ENCODE measurements at regions not wholly inside any gene's neighbourhood (a gene's known extent, or its start where the extent isn't known, plus 50 kb on each side); places are given as distances from the start of the nearest gene placed in this dataset.

DNA sequence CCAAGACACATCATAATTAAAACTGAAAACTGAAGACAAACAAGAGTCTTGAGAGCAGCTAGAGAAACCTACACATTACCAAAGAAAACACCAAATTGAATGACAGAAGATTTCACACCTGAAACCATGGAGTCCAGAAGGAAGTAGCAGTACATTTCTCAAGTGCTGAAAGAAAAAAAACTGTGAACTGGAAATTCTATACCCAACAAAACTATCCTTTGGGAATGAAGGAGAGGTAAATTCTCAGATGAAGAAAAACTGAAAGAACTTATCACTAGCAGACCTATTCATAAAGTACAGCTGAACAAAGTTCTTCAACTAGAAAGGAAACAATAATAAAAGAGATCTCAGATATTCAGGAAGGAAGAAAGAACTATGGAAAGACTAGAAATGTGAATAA lies 198.7 kb upstream of the ZNF507 start:
- DNase-seq, result no peak

DNA sequence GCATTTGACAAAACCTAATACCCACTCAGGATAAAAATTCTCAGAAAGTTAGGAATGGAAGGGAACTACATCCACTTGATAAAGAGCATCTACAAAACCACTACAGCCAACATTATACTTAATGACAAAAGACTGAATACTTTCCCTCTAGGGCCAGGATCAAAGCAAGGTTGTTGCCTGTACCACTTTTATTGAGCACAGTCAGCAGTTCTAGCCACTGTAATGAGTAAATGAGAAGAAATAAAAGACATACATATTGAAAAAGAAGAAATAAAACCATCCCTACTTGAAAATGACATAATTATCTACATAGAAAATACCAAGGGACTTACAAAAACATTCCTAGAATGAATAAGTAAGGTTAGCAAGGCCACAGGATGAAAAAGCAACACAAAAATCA lies 194.8 kb upstream of the ZNF507 start:
- no peak for DNase-seq

DNA sequence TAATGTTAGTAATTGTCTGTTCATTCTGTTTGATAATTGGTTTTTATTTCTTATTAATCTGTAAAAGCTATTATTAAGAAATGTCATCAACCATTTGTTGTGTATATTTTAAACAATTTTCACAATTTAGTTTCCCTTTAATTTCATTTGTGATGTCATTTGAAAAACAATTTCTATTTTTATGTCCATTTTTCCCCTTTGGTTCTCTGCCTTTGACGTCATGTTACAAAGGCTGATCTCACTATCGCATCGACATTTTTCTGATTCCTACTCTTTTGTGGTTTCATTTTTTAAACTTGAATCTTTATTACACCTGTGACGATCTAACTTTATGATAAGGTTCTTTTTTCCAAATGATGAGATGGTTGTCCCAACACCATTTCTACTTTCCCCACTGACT lies 191.0 kb upstream of the ZNF507 start:
- DNase-seq, result no peak

DNA sequence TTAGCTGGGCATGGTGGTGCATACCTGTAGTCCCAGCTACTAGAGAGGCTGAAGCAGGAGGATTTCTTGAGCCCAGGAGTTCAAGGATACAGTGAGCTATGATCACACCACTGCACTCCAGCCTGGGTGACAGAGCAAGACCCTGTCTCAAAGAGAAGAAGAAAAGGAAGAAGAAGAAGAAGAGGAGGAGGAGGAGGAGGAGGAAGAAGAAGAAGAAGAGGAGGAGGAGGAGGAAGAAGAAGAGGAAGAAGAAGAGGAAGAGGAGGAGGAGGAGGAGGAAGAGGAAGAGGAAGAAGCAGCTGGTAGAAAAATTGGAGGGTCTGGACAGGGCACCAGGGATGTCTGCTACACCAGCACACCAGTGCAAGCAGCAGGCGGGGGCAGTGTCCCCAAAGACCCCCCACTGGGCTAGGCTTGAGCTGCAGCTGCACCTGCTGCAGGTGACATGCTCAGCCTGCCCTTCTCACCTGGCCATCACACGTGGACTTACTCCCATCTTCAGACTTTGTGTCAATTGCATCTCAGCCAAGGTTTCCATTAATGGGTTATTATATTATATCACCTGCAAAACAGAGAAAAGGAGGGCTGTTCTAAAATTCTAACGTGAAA lies 180.9 kb upstream of the ZNF507 start:
- no peak for DNase-seq

DNA sequence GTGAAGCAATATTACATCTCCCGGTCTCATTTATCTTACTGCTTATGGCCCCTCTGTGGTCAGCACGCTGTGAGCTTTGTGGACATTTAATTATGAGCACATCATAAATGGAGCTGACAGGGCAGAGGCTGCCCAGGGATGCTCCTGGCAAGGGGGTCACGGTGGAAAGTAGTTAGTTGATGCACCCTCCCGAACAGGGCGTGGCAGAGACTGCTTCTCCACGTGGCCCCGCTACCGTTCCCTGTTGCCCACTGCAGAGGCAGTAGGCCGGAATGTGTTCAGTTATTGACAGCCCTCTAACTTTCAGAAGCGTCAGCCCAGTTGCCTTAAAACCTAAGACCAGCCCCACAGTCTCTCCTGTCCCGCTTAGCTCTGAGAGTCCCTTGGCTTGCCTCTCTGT lies 180.3 kb upstream of the ZNF507 start:
- DNase-seq, result no peak

DNA sequence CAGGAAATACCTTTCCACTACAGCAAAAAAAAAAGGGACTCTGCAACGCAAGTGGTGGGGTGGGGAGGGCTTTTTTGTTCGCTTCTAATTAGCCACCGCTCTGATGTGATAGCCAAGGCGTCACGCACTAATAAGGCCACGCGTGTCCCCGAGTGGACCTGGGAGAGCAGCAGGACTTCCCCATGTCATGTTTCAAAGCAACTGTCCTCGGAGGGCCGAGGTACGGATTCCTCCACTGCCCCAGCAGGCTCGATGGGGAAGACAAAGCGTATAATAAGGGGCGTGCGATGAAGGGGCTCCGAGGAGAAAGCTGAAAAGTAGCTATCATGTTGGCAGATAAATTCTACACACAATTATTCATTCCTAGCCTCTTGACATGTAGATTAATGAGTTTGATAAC lies 179.7 kb upstream of the ZNF507 start:
- no peak for DNase-seq

DNA sequence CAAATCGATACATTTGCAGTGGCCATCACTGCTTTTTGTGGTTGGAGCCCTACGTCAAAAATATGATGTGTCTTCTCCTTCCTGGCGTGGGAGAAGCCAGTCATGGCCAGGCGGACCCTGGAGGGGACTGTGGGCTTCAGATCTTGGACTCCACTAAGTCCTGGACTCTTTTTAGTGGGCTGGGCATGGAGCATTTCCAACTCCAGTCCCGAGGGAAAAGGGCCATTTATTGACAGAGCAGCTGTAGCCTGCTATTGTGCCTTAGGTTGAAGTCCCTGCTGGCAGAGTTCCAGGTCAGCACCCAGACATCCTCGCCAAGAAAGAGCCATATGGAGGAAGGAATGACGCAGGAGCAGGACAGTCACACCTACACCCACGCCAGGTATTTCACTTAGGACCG lies 179.2 kb upstream of the ZNF507 start:
- DNase-seq, result no peak

DNA sequence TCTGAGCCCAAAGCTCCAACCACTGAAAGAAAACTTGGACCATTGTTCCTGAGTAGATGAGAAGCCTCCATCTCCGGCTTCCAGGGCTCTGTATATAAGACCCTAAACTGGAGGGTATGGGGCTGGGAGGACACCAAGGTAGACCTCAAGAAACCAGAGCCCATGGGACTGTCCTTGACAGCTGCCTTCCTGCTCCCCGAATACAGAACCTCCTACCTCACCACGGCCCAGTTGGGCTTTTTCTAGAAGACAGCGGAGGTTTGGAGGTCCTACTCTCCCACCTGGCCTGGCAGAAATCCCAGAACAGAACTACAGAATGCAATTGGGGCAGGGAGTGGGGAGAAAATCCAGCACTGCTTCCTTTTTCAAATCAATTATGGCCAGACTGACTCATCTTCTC lies 177.3 kb upstream of the ZNF507 start:
- no peak for DNase-seq

DNA sequence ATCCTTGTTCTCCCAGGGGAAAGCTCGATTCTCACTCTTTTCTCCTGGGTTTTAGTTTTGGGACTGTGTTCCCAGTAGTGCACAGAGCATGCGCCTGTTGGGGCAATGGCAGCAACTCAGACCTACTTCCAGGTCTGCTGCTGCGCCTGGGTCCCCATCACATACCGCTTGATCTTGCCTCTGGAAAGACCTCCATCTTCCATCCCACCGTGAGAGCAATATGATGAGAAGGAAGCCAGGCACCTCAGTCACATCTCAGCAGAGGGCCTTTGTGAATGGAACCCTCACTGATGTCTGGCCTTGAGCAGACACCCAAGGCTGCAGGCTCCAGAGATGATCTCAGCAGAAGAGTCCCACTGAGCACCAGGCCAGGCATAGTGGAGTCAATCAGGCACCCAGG lies 176.8 kb upstream of the ZNF507 start:
- no peak for DNase-seq

DNA sequence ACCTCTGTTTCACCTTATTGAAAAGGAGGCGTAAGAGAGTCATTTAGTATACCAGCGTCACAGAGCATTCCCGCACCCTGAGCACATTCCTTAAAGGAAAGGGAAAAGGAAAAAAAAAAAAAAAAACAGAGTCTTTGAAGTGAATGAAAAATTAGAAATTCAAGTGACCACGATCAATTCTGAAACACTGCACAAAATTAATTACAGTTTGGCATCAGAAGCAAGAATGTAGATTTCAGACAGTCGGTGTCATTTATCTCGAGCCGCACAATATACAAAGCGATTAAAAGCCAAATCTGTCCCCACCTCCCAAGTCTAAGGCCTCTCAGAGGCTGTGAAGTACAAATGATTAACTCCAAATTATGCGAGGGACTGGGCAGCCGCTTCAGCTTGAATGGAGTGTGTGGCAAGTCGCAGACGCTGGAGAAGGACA lies 173.7 kb upstream of the ZNF507 start:
- no peak for DNase-seq

DNA sequence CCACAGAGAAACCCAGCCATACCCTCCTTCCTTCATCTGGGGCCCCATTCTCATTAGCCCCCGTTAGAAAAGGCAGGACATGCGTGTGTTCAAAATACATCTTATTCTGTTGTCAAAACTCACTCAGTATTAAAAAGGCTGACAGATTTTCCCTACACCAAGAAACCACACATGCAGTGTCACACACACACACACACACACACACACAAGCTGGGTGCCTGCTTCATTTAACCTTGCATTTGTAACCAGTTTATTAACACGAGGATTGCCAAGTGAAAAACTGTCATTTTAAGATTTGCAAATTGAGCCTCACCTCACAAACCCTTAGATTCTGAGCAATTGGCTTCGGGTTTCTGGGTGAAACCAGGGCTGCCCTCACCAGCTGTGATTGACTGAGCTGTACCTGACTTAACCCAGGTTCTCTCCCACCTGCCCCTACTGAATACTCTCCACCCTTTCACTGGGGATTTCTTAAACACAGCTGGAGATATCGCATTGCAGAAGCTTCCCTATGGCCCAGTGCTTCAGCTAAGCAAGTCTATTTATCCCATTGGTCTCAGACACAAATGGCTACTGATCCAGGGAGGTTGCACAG lies 172.7 kb upstream of the ZNF507 start:
- DNase-seq, result no peak

DNA sequence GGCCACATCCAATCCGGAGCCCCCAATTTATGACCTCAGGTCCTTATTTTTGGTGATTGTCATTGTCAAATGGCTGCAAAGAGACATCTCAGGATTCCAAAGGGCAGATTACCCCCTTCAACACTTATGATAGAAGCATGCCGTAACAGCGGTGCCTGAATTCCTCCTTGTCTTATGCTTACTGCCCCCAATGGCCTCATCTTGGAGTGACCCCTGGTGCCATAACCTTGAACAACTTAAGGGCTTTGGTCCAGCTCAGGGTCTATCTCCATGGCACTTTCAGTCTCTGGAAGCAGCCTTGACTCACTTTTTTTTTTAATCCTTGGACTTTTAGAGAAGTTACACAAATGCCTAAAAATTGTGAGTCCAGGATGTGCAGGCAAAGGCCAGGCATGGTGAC lies 171.6 kb upstream of the ZNF507 start:
- DNase-seq, result no peak

DNA sequence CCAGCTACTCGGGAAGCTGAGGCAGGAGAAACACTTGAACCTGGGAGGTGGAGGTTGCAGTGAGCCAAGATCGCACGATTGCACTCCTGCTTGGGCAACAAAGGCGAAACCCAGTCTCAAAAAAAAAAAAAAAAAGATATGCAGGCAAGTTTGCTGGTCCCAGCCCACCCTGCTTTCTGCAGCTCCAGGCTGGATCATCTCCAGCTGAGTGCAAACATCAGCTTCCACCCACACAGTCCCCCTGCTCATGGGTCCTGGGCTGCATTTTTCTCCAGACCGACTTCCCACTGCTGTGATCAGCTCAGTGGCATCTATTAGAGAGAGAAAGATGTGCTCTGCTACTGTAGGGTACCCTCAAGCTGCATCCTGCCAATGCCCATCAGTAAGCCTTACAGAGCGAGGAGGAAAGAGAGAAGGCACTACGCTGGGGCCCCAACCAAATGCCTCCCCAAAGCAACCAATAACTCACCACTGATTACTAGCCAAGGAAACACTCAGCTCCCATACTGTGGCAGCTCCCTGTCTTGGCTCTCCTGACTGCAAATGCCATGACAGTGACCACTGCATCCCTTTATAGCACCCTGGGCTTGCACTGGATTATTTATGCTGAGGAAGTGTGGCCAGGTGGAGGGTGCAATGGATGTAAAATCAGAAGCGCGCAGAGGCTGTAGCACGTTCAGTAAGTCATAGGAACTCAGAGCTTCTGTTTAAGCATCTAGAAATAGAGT lies 170.9 kb upstream of the ZNF507 start:
- no peak for DNase-seq

DNA sequence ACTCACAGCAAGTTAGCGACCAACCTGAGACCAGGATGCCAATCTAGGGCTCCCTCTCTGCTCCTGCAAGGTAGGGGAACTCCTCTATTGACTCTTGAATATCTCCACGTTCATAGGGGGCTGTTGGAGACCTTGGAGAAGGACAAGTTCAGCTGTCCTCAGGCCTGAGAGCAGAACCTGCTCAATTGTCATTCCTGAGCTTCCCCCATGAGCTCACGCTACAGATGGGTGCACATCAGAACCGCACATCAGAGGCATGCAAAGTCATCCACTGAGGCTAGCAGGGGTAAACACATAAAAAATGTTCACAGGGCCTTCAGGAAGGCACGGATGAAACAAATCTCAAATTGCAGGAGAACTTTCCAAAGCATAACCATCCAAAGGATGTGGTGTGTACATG lies 168.8 kb upstream of the ZNF507 start:
- DNase-seq, result no peak

DNA sequence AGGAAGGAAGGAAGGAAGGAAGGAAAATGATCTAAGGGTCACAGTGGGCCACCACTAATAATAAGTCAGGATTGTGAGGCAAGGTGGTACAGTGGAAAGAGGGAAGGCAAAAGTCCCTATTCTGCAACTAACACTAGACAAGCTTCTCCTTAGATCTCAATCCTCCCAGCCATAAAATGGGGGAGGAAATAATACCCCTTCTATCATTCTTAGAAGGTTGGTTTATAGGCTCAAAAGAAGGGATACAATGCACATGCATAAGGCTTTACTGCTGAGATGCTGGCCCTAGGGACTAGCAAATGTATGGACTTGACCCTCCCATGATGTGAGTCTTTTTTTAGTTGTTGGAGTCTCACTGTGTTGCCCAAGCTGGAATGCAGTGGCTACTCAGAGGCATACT lies 167.7 kb upstream of the ZNF507 start:
- DNase-seq, result no peak

DNA sequence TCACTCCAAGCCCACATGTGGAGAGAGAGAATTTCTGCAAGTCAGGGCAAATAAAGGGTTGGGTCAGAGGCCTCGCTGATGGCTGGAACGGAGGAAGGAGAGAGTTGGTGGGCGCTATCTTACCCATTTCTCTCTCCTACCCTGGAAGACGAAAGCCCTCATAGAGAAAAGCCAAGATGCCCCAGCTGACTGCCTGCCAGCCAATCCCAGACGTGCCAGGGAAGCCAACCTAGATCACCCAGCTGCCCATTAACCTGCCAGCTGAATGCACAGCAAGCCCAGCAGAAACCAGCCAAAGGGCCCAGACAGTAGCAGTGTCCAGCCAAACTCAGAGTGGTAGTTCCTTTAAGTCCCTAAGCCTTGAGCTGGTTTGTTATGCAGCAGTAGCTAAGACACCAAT lies 167.0 kb upstream of the ZNF507 start:
- no peak for DNase-seq

DNA sequence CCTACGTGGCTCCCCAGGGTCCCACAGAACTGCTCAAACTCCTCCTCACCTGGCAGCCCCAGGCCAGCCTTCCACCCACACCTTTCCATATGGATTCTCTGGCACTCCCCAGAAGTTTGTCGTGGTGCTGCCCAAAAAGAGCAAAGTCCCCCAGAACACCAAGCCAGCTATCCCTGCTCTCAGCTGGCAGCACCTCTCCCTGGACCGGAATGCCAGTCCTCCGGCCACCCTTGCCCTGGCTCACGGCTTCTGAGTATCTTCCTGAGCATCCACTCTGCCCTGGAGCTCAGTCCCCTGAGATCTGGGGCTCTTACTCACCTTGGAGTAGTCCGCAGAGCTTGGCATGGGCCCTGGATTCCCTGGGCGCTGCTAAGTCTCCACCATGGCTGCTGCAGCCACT lies 166.5 kb upstream of the ZNF507 start:
- no peak for DNase-seq

DNA sequence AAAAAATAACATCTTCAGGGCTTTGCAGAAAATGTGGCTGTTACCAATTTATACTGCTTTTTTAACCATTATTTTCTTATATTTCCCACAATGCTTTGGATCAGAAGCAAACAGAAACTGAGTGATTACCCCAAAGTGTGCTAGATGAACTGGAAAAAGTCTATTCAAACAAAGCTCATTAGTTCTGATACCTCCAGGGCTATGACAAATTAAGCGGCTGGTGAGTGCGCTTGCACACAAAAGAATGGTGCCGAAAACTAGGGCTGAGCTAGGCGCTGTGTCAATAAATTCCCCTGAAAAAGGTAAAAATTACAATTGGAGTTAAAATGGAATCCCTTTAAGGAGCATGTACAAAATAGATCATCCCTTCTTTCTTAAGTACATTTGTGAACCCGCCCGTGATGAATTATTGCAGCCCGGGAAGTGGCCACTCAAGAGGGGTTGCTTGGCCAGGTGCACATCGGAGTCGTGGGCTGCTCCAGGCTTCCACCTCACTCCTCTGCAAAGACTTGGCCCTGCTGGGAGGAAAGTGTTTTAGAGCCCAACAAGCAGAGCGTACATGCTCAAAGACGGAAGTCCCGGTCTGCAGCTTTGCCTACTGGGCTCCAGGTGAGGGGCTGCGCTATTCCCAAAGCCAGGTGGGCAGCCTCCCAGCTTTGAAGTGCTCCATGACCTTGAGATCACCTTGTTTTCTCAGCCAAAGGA lies 164.0 kb upstream of the ZNF507 start:
- no peak for DNase-seq

DNA sequence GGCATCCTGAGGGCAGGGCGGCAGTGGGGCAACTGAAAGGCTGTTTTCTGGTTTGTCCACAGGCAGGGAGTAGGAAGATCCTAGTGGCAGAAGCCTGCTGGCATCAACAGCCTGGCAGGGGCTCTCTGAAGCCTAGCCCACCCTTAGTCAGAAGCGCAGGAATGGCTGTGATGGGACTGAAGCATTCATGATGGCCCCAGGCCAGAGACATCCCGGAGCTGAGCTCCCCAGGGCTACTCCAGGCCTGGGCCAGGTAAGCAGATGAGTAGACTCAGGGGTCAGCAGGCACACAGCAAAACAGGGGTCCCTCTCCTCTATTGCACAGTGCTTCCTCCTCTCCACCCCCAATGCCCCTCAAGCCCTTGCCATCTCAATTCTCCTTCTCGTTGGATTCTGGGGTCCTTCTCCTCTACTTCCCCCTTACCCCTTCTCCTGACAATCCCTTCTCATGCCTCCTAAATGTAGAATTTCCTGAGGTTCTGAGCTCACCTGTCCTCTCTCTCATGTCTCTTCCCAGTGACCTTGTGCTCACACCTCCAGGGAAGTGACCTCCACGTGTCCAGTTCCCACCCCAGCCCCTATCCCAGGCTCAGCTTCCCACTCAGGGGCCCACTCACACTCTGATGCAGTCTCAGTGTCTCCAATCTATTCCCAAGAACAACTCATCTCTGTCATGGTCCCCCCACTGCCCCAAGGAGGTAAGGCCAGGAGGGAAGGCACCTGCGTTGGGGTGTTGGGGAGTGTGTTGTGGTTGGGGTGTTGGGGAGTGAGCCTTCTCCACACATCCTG lies 158.7 kb upstream of the ZNF507 start:
- no peak for DNase-seq

DNA sequence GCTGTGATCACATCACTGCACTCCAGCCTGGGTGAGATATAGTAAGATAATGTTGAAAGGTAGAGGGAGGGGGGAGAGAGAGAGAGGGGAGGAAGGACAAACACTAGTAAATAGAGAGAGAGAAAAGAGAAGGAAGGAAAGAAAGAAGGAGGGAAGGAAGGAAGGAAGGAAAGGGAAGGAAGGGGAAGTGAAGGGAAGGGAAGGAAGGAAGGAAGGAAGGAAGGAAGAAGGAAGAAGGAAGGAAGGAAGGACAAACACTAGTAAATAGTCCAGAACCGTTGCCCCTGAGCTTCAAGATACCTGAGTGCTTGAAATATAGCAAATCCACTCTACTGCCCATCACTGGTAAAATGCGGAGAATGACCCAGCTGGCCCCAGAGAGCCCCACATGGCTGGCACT lies 156.5 kb upstream of the ZNF507 start:
- no peak for DNase-seq

DNA sequence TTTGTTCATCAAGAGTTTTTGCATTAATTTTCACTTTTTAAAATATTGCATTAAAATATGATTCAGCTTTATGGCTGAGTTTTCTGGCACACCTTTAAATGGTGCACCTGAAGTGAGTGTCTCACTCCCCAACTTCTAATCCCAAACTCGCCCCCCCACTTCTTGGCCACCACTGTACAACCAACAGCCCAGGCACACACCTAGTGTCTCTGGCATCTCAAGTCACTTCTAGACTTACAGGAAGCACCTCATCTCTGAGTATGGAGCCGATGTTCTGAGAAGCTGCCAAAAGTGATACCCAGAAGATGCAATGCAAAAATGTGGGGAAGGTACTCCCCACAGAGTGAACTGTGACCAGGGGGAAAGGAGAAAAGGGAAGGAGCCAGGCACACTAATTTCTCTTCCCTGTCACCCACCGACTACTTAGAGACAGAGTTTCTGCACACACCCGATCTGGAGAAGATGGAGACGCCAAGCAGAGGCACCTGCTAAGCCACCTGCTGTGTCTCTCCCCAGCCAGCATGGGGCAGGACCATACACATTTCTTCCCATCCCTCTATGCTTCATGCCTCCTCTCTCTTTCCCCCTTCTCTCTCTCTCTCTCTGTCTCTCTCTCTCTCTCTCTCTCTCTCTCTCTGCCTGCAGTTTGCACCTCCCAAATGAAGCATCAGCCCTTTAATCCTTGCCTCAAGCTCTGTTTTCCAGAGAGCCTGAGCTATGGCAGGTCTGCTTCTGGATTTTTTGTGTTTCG lies 155.3 kb upstream of the ZNF507 start:
- no peak for DNase-seq

DNA sequence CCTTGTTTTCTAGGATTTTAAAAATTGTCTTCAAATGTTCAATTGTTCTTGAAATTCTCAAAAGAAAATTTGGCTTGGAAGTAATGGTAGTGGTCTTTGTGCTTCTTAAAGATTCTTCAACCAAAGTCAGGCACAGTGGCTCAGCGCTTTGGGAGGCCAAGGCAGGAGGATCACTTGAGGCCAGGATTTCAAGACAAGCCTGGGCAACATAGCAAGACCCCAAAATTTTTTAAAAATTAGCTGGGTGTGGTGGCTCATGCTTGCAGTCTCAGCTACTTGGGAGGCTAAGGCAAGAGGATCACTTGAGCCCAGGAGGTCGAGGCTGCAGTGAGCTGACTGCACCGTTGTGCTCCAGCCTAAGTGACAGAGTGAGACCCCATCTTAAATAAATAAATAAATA lies 153.5 kb upstream of the ZNF507 start:
- no peak for DNase-seq
